GM18502 (cell line): ENCODE measurements at regions not wholly inside any gene's neighbourhood (a gene's known extent, or its start where the extent isn't known, plus 50 kb on each side); places are given as distances from the start of the nearest gene placed in this dataset.
A peak's percentile ranks its signal among the peaks of the same experiment; 100 is the strongest.
"Not testable (repeated sequence)": the region's sequence is repeated elsewhere in the genome, so short reads cannot be mapped to it uniquely, and the experiment has no call there.

Experiments
- ATAC-seq: cut with Tn5 transposase; IDR thresholded peaks from one replicate; pipeline ENCODE4 v1.9.1; 2021; ENCODE audit warnings: mild to moderate bottlenecking; ENCODE audit not compliant: unreplicated experiment, poor library complexity

GRCh38 chr6:81978230-81978629 is 225.7 kb upstream of the TENT5A start:
- no peak for ATAC-seq

- ATAC-seq: no peak
Observed at GRCh38 chr6:81977486-81977885, 225.0 kb upstream of the TENT5A start.

- ATAC-seq: no peak
Observed at GRCh38 chr6:81969814-81970213, 217.3 kb upstream of the TENT5A start.

GRCh38 chr6:81969011-81969410 is 216.5 kb upstream of the TENT5A start:
- ATAC-seq: no peak

GRCh38 chr6:81966968-81967367 is 214.5 kb upstream of the TENT5A start:
- ATAC-seq: no peak

GRCh38 chr6:81962198-81962597 is 209.7 kb upstream of the TENT5A start:
- ATAC-seq: no peak

- no peak for ATAC-seq
Observed at GRCh38 chr6:81950877-81951276, 198.4 kb upstream of the TENT5A start.

GRCh38 chr6:81948861-81949260 is 196.4 kb upstream of the TENT5A start:
- no peak for ATAC-seq

GRCh38 chr6:81948196-81948595 is 195.7 kb upstream of the TENT5A start:
- ATAC-seq: not testable (repeated sequence)

GRCh38 chr6:81944661-81945060 is 192.2 kb upstream of the TENT5A start:
- ATAC-seq: no peak

- ATAC-seq: not testable (repeated sequence)
Observed at GRCh38 chr6:81942842-81943241, 190.4 kb upstream of the TENT5A start.

- ATAC-seq: no peak
Observed at GRCh38 chr6:81942067-81942370, 189.5 kb upstream of the TENT5A start.

- no peak for ATAC-seq
Observed at GRCh38 chr6:81940451-81940985, 188.0 kb upstream of the TENT5A start.

- no peak for ATAC-seq
Observed at GRCh38 chr6:81939766-81940165, 187.3 kb upstream of the TENT5A start.

- no peak for ATAC-seq
Observed at GRCh38 chr6:81938991-81939732, 186.7 kb upstream of the TENT5A start.

- peak; percentile 60 for ATAC-seq
Observed at GRCh38 chr6:81938014-81938856, 185.8 kb upstream of the TENT5A start.

- ATAC-seq: no peak
Observed at GRCh38 chr6:81937296-81937937, 184.9 kb upstream of the TENT5A start.

- ATAC-seq: no peak
Observed at GRCh38 chr6:81934936-81935335, 182.5 kb upstream of the TENT5A start.

GRCh38 chr6:81933608-81934051 is 181.1 kb upstream of the TENT5A start:
- ATAC-seq: no peak

GRCh38 chr6:81933089-81933488 is 180.6 kb upstream of the TENT5A start:
- ATAC-seq: no peak

GRCh38 chr6:81932448-81932847 is 180.0 kb upstream of the TENT5A start:
- not testable (repeated sequence) for ATAC-seq
